Brain pericyte (primary cell): ENCODE measurements at regions not wholly inside any gene's neighbourhood (a gene's known extent, or its start where the extent isn't known, plus 50 kb on each side); places are given as distances from the start of the nearest gene placed in this dataset.
"Not testable (repeated sequence)": the region's sequence is repeated elsewhere in the genome, so short reads cannot be mapped to it uniquely, and the experiment has no call there.

Source experiments
- DNase-seq: peaks from one replicate; pipeline ENCODE4 v3.0.0-alpha.2; 2012; ENCODE audit warnings: low read depth, low spot score

DNA sequence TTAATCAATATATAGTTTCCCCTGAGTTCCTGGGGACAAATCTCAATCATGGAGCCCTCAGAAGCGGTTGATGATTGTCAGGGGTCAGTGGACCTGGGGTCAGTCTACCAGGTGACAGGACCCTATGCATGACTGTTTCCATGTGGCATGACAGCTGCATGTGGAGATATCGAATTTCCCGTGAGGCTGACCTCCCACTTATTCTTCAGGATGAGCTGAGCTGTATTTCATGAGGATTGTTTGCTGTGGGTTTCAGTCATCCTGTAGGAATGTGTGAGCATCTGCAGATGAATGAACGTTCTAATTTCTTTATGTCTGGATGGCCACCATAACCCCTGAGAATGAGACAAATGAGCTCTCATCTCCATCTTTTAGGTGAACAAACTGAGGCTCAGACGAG, 93.0 kb upstream of the HES1 start:
- DNase-seq = no peak

- DNase-seq = no peak
Measured at GRCh38 chr3:194043516-194043915, 92.4 kb upstream of the HES1 start.

DNA sequence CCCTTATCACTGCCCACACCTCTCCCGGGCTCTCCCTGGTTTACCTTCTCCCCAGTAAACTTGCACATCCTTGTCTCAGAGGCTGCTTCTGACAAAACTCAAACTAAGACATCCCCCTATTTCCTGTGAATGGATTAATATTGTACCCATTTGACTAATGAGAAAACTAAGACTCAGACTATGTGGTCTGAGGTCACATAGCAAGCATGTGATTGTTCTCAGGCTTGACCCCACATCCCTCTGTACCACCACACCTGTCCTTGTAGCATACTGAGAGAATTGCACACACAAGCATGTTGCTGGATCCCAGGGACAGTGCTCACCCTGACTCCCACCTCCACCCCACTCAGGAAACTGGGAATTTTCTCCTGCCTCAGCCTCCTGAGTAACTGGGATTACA, 90.7 kb upstream of the HES1 start:
- no peak for DNase-seq

DNA sequence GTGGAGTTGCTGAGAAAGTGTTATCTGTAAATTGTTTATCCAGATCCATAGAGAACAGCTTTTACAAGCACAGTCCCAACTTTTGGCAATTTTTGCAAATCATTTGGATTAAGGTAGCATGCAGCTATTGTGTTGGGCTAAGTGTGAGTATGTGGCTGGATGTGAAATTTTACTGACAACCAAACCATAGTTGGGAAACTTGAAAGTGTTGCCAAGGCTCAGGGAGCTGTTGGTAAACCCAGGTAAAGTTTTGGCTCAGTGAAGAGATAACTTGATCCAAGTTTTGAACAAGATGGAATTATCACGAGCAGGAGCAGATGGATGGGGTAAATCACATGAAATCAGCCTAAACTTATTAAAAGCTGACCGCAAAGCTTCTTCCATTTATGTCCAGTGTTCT, 90.0 kb upstream of the HES1 start:
- DNase-seq = no peak

DNA sequence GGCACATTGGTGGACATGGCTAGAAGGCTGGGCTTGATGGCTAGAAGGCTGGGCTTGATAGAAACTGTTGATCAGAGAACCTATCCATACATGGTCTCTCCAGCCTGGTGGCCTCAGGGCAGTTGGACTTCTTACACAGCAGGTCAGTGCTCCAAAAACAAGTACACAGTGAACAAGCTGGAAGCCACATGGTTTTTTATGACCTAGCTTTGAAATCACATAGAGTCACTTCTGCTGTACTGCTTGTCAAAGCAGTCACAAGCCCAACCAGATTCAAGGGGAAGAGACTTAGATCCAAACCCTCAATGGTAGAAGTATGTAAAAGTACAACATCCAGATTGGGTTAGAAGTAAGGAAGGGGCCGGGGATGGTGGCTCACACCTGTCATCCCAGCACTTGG, 89.4 kb upstream of the HES1 start:
- DNase-seq = no peak

DNA sequence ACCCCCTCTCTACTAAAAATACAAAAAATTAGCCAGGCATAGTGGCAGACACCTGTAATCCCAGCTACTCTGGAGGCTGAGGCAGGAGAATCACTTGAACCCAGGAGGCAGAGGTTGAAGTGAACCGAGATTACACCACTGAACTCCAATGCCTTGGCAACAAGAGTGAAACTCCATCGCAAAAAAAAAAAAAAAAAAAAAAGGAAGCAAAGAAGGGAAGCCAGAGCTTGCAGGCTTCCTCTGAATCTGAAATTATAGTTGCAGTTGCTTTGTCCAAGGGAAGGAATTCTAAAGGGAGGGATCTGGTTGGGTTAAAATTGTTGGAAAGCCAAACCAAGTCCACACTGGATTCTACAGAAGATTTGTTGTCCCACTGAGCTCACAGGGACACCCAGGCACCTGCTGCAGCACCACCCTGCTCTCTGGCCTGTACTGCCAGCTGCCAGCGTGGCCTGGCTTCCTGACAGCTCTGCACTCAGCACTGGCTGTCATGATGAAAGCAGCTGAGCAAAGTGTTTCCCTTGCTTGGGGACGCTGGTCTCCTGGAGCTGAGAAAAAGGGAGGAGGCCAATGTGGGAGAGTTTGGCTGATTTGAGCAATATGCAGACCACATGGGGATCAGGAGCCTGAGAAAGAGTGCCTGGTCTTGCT, 88.8 kb upstream of the HES1 start:
- DNase-seq = no peak

DNA sequence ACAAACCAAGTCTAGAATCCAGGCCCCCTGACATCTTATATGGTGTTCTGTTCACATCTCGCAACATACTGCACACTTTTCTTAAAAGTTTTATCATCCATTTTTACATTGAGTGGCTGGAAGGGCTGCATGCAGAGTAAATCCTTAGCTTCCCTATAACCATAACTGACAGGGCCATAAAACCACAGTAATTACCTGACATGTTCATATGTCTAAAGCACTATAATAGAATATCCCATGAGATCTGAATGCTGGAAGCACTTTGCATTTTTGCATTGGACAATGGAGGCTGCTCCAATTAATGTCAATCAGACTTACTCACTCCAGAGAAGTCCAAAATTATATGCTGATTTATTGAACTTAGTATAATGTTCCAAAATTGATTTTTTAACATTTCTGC, 86.6 kb upstream of the HES1 start:
- no peak for DNase-seq

- DNase-seq = no peak
Measured at GRCh38 chr3:194050782-194051320, 85.1 kb upstream of the HES1 start.

GRCh38 chr3:194051366-194052149, 84.4 kb upstream of the HES1 start:
- DNase-seq = no peak

GRCh38 chr3:194053136-194053535, 82.8 kb upstream of the HES1 start:
- DNase-seq = no peak

DNA sequence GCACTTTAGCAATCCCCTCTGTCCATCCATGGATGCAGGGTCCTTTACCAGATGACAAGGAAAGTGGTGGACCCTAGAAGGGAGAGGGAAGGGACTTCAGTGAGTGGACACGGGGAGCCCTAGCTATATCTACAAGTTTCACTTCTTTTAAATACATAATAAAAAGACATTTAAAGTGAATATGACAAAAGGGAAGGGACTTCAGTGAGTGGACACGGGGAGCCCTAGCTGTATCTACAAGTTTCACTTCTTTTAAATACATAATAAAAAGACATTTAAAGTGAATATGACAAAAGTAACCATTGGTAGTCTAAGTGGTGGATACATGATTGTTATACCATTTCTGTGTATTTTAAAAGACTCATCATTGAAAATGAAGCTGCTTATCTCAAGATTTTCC, 81.9 kb upstream of the HES1 start:
- DNase-seq = no peak

- DNase-seq = no peak
Measured at GRCh38 chr3:194054540-194054939, 81.4 kb upstream of the HES1 start.

DNA sequence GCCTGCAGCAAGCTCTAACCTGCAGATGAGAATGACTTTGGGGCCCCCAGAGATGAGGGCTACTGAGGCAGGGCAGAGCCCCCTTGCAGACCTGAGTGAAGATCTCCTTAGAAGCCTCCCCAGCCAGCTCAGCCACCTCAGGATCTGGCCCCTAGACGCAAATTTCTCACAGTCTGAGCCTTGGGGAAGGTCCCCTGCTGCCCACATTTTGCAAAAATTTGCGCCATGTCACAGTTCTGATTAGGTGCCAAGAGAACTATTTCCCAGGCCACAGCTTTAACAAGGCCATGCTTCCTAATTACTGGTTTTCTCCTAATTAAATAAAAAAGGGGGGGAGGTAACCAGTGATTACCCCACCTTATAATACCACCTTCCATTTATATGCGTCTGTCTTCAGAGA, 81.0 kb upstream of the HES1 start:
- no peak for DNase-seq

GRCh38 chr3:194056323-194056722, 79.6 kb upstream of the HES1 start:
- not testable (repeated sequence) for DNase-seq

- no peak for DNase-seq
Measured at GRCh38 chr3:194056731-194057415, 79.1 kb upstream of the HES1 start.

GRCh38 chr3:194057570-194058188, 78.3 kb upstream of the HES1 start:
- no peak for DNase-seq

GRCh38 chr3:194058189-194058571, 77.8 kb upstream of the HES1 start:
- no peak for DNase-seq

DNA sequence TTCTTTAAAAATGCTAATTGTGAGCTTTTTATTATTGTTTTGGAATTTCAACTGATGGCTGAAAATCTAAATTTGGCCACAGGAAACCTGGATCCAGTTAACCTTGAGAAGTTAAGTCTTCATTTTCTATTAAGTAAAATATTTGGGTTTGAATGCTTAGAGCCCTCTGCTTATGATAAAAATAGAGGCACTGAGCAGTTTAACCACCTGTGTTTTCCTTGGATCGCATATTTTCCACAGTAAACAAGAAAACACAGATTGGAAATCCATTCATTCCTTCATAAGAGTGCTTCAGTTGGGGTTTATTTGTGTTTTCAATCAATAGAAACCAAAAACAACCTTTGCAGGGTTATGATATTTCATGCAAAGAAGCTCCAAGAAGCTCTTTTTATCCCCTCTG, 77.2 kb upstream of the HES1 start:
- no peak for DNase-seq

DNA sequence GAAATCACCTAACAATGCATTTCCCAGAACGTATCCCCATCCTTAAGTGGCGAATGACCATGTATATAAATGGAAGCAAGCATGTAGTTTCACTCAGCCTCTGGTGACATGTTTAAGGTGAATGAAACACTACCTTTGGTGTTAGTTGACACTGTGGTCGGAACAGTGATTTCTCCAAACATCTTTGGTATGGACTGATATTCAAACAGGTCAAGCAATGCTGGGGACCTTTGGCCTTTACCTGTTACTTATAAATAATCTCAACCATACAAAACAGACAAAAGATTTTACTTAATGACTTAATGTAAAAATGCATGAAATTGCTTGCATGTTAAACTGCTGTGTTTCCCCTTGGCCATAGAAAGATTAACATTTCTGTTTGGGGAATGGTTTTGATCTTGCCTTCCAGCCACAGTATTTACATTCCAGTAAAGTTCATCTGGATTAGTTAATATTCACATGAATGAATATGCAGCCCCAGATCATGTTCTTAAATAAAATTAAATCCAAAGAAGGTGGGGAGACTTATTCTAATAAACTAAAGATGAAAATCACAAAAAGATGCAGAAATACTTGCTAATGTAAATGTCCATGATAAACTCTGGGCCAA, 74.4 kb upstream of the HES1 start:
- DNase-seq = no peak

- DNase-seq = no peak
Measured at GRCh38 chr3:194062830-194063229, 73.1 kb upstream of the HES1 start.

- no peak for DNase-seq
Measured at GRCh38 chr3:194064380-194065332, 71.3 kb upstream of the HES1 start.
